H1 (cell line): ENCODE measurements at regions not wholly inside any gene's neighbourhood (a gene's known extent, or its start where the extent isn't known, plus 50 kb on each side); places are given as distances from the start of the nearest gene placed in this dataset.

Experiments used
- HDAC6 ChIP-seq: IDR thresholded peaks from one replicate; pipeline ENCODE4 v1.7.1; 2012; ENCODE audit warnings: low read depth, mild to moderate bottlenecking, inconsistent platforms, low read length, moderate library complexity
- JUN ChIP-seq: IDR thresholded peaks from 2 replicates; pipeline ENCODE4 v1.6.1; 2011; ENCODE audit warnings: low read depth, mild to moderate bottlenecking, improper control_type of control experiment, low read length
- PHF8 ChIP-seq: fragments of 200-600 bp; sonication (generic); conservative IDR thresholded peaks from 2 replicates; pipeline ENCODE4 v1.7.1; 2012; ENCODE audit warnings: low read depth, mild to moderate bottlenecking, inconsistent platforms, low read length, moderate library complexity
- RAD21 ChIP-seq, 2 experiments: IDR thresholded peaks in 1 of 2; conservative IDR thresholded peaks in 1 of 2; 2 replicates each; pipeline ENCODE4 v1.6.1; 2011; ENCODE audit warnings: low read depth in 2 of 2, low read length in 2 of 2, improper control_type of control experiment in 1 of 2, inconsistent platforms in 1 of 2, mild to moderate bottlenecking in 1 of 2, moderate library complexity in 1 of 2
- TBP ChIP-seq: IDR thresholded peaks from 2 replicates; pipeline ENCODE4 v1.6.1; 2011; ENCODE audit warnings: low read depth, low read length, improper control_type of control experiment
- TF ChIP-seq, protein P1 (sequence below): IDR thresholded peaks from 2 replicates; pipeline ENCODE4 v1.6.1; 2012; ENCODE audit warnings: inconsistent platforms

- TF ChIP-seq PHF8 (no peak), RAD21 (IDR thresholded peaks at IDR 0.05 in 1 of 2, conservative IDR thresholded peaks at IDR 0.05 in 1 of 2; ENCODE audit: low read depth in 2 of 2, low read length in 2 of 2) (no peak), TBP (no peak), JUN (no peak), HDAC6 (no peak)
- TF ChIP-seq, protein P1, sequence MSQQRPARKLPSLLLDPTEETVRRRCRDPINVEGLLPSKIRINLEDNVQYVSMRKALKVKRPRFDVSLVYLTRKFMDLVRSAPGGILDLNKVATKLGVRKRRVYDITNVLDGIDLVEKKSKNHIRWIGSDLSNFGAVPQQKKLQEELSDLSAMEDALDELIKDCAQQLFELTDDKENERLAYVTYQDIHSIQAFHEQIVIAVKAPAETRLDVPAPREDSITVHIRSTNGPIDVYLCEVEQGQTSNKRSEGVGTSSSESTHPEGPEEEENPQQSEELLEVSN: no peak
Measured at GRCh38 chr7:79823246-79823951, 311.2 kb upstream of the GNAI1 start (continued).
